Posterior cingulate gyrus (tissue), 11 donors: ENCODE measurements at regions not wholly inside any gene's neighbourhood (a gene's known extent, or its start where the extent isn't known, plus 50 kb on each side); places are given as distances from the start of the nearest gene placed in this dataset.

Source experiments
- DNase-seq, 10 donors: peaks; one replicate each; pipeline versions ENCODE4 v3.0.0 to v3.0.0-alpha.2; 2020 to 2021; ENCODE audit warnings: mixed read lengths in 3 of 10
- intact Hi-C: fragments of 100-400 bp; cut with DNase I; formaldehyde crosslinking; loops from one replicate; pipeline ENCODE4 v1.15.1; 2023

GRCh38 chr1:75984781-75985180, 52.6 kb upstream of the ASB17 start:
- peak in 1 of 10 donors; percentile 49 for DNase-seq
- intact Hi-C loops: no loop called here

- intact Hi-C loops: no loop called here
- no peak for DNase-seq
These were observed 53.6 kb upstream of the ASB17 start for GRCh38 chr1:75985827-75986226.

- intact Hi-C loops: no loop called here
- DNase-seq: no peak
These were observed 54.3 kb upstream of the ASB17 start for GRCh38 chr1:75986478-75986877.

GRCh38 chr1:75989121-75989520, 56.9 kb upstream of the ASB17 start:
- DNase-seq: no peak
- intact Hi-C loops: no loop called here

GRCh38 chr1:75990686-75991085, 58.5 kb upstream of the ASB17 start:
- intact Hi-C loops: loop anchor here (5.0 kb wide), 3 partner anchors 162 to 1152 kb away; no protein-coding TSS in a partner anchor
- DNase-seq: peak in 1 of 10 donors; percentile 37

GRCh38 chr1:75991497-75992114, 59.4 kb upstream of the ASB17 start:
- intact Hi-C loops: loop anchor here (5.0 kb wide), 3 partner anchors 161 to 1151 kb away; no protein-coding TSS in a partner anchor
- DNase-seq: peak; percentile 79 to 98 (median 95)

GRCh38 chr1:75992312-75992711, 60.1 kb upstream of the ASB17 start:
- intact Hi-C loops: loop anchor here (5.0 kb wide), 3 partner anchors 160 to 1150 kb away; no protein-coding TSS in a partner anchor
- no peak for DNase-seq

- no peak for DNase-seq
- intact Hi-C loops: loop anchor here (5.0 kb wide), 3 partner anchors 159 to 1149 kb away; no protein-coding TSS in a partner anchor
These were observed 61.5 kb upstream of the ASB17 start for GRCh38 chr1:75993661-75994060.

GRCh38 chr1:75996196-75996595, 64.0 kb upstream of the ASB17 start:
- intact Hi-C loops: no loop called here
- no peak for DNase-seq

- intact Hi-C loops: no loop called here
- no peak for DNase-seq
These were observed 66.8 kb upstream of the ASB17 start for GRCh38 chr1:75999034-75999433.

GRCh38 chr1:76003946-76004345, 70.6 kb upstream of the ST6GALNAC3 start:
- DNase-seq: no peak
- intact Hi-C loops: no loop called here

- intact Hi-C loops: no loop called here
- DNase-seq: no peak
These were observed 68.8 kb upstream of the ST6GALNAC3 start for GRCh38 chr1:76005765-76006164.

GRCh38 chr1:76006234-76006633, 68.3 kb upstream of the ST6GALNAC3 start:
- intact Hi-C loops: no loop called here
- no peak for DNase-seq

- DNase-seq: no peak
- intact Hi-C loops: no loop called here
These were observed 63.7 kb upstream of the ST6GALNAC3 start for GRCh38 chr1:76010802-76011201.

GRCh38 chr1:76012341-76013205, 62.0 kb upstream of the ST6GALNAC3 start:
- intact Hi-C loops: no loop called here
- DNase-seq: no peak

GRCh38 chr1:76013206-76013581, 61.4 kb upstream of the ST6GALNAC3 start:
- intact Hi-C loops: no loop called here
- no peak for DNase-seq

- intact Hi-C loops: no loop called here
- no peak for DNase-seq
These were observed 59.0 kb upstream of the ST6GALNAC3 start for GRCh38 chr1:76015478-76016103.

GRCh38 chr1:76018045-76018444, 56.5 kb upstream of the ST6GALNAC3 start:
- intact Hi-C loops: no loop called here
- no peak for DNase-seq

- intact Hi-C loops: no loop called here
These were observed 52.7 kb upstream of the ST6GALNAC3 start for GRCh38 chr1:76021846-76022245.

GRCh38 chr1:76023669-76024435, 50.7 kb upstream of the ST6GALNAC3 start:
- intact Hi-C loops: no loop called here

More at GRCh38 chr1:76021846-76022245, 52.7 kb upstream of the ST6GALNAC3 start:
- no peak for DNase-seq

More at GRCh38 chr1:76023669-76024435, 50.7 kb upstream of the ST6GALNAC3 start:
- DNase-seq: no peak
